GM12878 (cell line): ENCODE measurements at regions not wholly inside any gene's neighbourhood (a gene's known extent, or its start where the extent isn't known, plus 50 kb on each side); places are given as distances from the start of the nearest gene placed in this dataset.

Experiments used
- ATAC-seq: fragments of 200-7000 bp; cut with Tn5 transposase; 3 replicates; pipeline ENCODE4 v1.9.1; 2020; ENCODE audit warnings: mild to moderate bottlenecking, moderate library complexity
- BruUV-seq: library from RNA; stranded (reverse); fragments of 400-500 nt; replicated peaks from 2 replicates; lab custom pipeline; 2021; lab: Mats Ljungman, UMichigan
- CTCF ChIA-PET: fragments of 300-600 bp; sonication (Branson Sonifier 250); formaldehyde crosslinking; extraction: SDS; loops from one replicate; lab custom pipeline; 2021; ENCODE audit warnings: inconsistent platforms; lab: Yijun Ruan, JAX
- POLR2A ChIA-PET: fragments of 350-600 bp; formaldehyde crosslinking; extraction: SDS; loops from one replicate; lab custom pipeline; 2021; ENCODE audit warnings: inconsistent platforms; lab: Charles Lee
- RAD21 ChIA-PET: fragments of 300-600 bp; sonication (Branson Sonifier 250); formaldehyde crosslinking; loops from one replicate; lab custom pipeline; 2023; ENCODE audit warnings: antibody characterized with exemption; ENCODE audit not compliant: unreplicated experiment; lab: Charles Lee
- SMC1A ChIA-PET: fragments of 300-600 bp; sonication (Branson Sonifier 250); formaldehyde crosslinking; loops from one replicate; lab custom pipeline; 2023; ENCODE audit not compliant: unreplicated experiment, uncharacterized antibody; lab: Charles Lee
- DNase-seq: peaks from one replicate; pipeline ENCODE4 v3.0.0-alpha.2; 2011; ENCODE audit warnings: low read depth, low spot score
- FAIRE-seq: peaks from 3 replicates; lab custom pipeline; 2011; peaks lifted over from hg19 to GRCh38; lab: Jason Lieb, UNC
- H2AFZ ChIP-seq: 2 replicates; pipeline ENCODE4 v1.6.0; 2011; ENCODE audit warnings: low read depth, low read length, control low read depth; ENCODE audit not compliant: control insufficient read depth
- H3K27ac ChIP-seq: 2 replicates; pipeline ENCODE4 v1.5.1; 2011; ENCODE audit warnings: control low read depth; ENCODE audit not compliant: control insufficient read depth, insufficient read depth
- H3K27me3 ChIP-seq, 2 experiments: replicated peaks in 1 of 2; 2 replicates each; pipeline versions ENCODE4 v1.6.0 to v1.6.1; 2011; ENCODE audit warnings: low read length in 1 of 2; ENCODE audit not compliant: control insufficient read depth in 2 of 2, insufficient read depth in 2 of 2
- H3K36me3 ChIP-seq, 2 experiments: 2 replicates each; pipeline ENCODE4 v1.5.1; 2011; ENCODE audit warnings: low read length in 1 of 2; ENCODE audit not compliant: control insufficient read depth in 2 of 2, insufficient read depth in 2 of 2
- H3K4me1 ChIP-seq: 2 replicates; pipeline ENCODE4 v1.6.1; 2011; ENCODE audit warnings: mild to moderate bottlenecking, low read length, moderate library complexity, mixed read lengths; ENCODE audit not compliant: control insufficient read depth, insufficient read depth
- H3K4me2 ChIP-seq: 2 replicates; pipeline ENCODE4 v1.6.0; 2011; ENCODE audit warnings: control low read depth; ENCODE audit not compliant: control insufficient read depth, insufficient read depth
- H3K4me3 ChIP-seq: fragments of 200-600 bp; sonication (generic); 2 replicates; pipeline ENCODE4 v1.5.1; 2016
- H3K79me2 ChIP-seq: 2 replicates; pipeline ENCODE4 v1.6.0; 2011; ENCODE audit warnings: low read length; ENCODE audit not compliant: control insufficient read depth, insufficient read depth
- H3K9ac ChIP-seq: 2 replicates; pipeline ENCODE4 v1.8.0; 2011; ENCODE audit warnings: low read length, control low read depth, mixed read lengths; ENCODE audit not compliant: control insufficient read depth, insufficient read depth
- H3K9me3 ChIP-seq: replicated peaks from 3 replicates; pipeline ENCODE4 v1.5.1; 2011; ENCODE audit warnings: mild to moderate bottlenecking, low read length; ENCODE audit not compliant: control insufficient read depth, insufficient read depth
- H4K20me1 ChIP-seq: 2 replicates; pipeline ENCODE4 v1.6.0; 2011; ENCODE audit not compliant: control insufficient read depth, insufficient read depth
- BRCA1 ChIP-seq: IDR thresholded peaks from 2 replicates; pipeline ENCODE4 v1.6.1; 2011; ENCODE audit warnings: low read depth, low read length, improper control_type of control experiment
- ESRRA ChIP-seq: IDR thresholded peaks from 2 replicates; pipeline ENCODE4 v1.6.1; 2012; ENCODE audit warnings: mild to moderate bottlenecking, low read length, improper control_type of control experiment
- GATAD2B ChIP-seq: fragments of 450-650 bp; conservative IDR thresholded peaks from 2 replicates; pipeline ENCODE4 v1.6.1; 2017; ENCODE audit warnings: low read depth, mild to moderate bottlenecking, moderate library complexity
- HDGF ChIP-seq: fragments of 450-650 bp; IDR thresholded peaks from 2 replicates; pipeline ENCODE4 v1.6.1; 2016; ENCODE audit warnings: antibody characterized with exemption
- MTA3 ChIP-seq: IDR thresholded peaks from 2 replicates; pipeline ENCODE4 v1.6.1; 2012; ENCODE audit warnings: low read length, inconsistent platforms, borderline replicate concordance
- MXI1 ChIP-seq: fragments of 150-350 bp; IDR thresholded peaks from 2 replicates; pipeline ENCODE4 v1.6.1; 2011; ENCODE audit warnings: low read depth, mild to moderate bottlenecking, inconsistent platforms, low read length, improper control_type of control experiment
- NFYB ChIP-seq: IDR thresholded peaks from 2 replicates; pipeline ENCODE4 v1.6.1; 2011; ENCODE audit warnings: low read depth, mild to moderate bottlenecking, low read length, improper control_type of control experiment, moderate library complexity; ENCODE audit not compliant: insufficient read depth
- NR2C2 ChIP-seq: IDR thresholded peaks from 2 replicates; pipeline ENCODE4 v1.6.1; 2011; ENCODE audit warnings: borderline replicate concordance, low read depth; ENCODE audit not compliant: control insufficient read depth, insufficient read length
- RELB ChIP-seq: fragments of 450-650 bp; IDR thresholded peaks from 2 replicates; pipeline ENCODE4 v1.6.1; 2017; ENCODE audit warnings: low read depth, mild to moderate bottlenecking, moderate library complexity
- RFX5 ChIP-seq: IDR thresholded peaks from 2 replicates; pipeline ENCODE4 v1.6.1; 2011; ENCODE audit warnings: low read depth, low read length, improper control_type of control experiment
- SP1 ChIP-seq: IDR thresholded peaks from one replicate; pipeline ENCODE4 v1.6.1; 2011; ENCODE audit warnings: low read depth, low read length
- TCF3 ChIP-seq: IDR thresholded peaks from 2 replicates; pipeline ENCODE4 v1.6.1; 2012; ENCODE audit warnings: low read depth, mild to moderate bottlenecking, low read length, borderline replicate concordance; ENCODE audit not compliant: insufficient read depth
- ZBTB4 ChIP-seq: fragments of 450-650 bp; formaldehyde crosslinking; IDR thresholded peaks from 2 replicates; pipeline ENCODE4 v1.4.0; 2022; ENCODE audit warnings: mild to moderate bottlenecking, moderate library complexity
- WGBS: methylation state at CpG from one replicate; pipeline ENCODE4 v1.1.6; 2016; ENCODE audit warnings: low lambda C conversion rate; ENCODE audit not compliant: insufficient replicate concordance, insufficient coverage; ENCODE audit errors: missing lambda C conversion rate; 5-methylcytosine and 5-hydroxymethylcytosine counted together
- in situ Hi-C: fragments of 300-500 bp; cut with MboI; formaldehyde crosslinking; loops from 9 replicates; pipeline ENCODE4 v1.14.3; 2018; ENCODE audit warnings: mixed read lengths
- intact Hi-C: fragments of 100-400 bp; cut with micrococcal nuclease; formaldehyde crosslinking; loops from one replicate; pipeline ENCODE4 v1.14.2; 2022; ENCODE audit not compliant: unreplicated experiment

GRCh38 chr1:99472893-99473292 is 173.0 kb upstream of the PALMD start:
- no peak for FAIRE-seq
- POLR2A ChIA-PET = no interaction called here
- SMC1A ChIA-PET = interaction anchor here (0.7 to 1.4 kb wide), 3 partner anchors 8 to 16 kb away, joined by 3 to 5 read pairs (median 3); no protein-coding TSS in a partner anchor
- no peaks in the 10 kb centered on the region for H3K9me3 ChIP-seq
- no peak overlapping the region for H3K4me3 ChIP-seq
- no peaks in the 10 kb centered on the region for H3K36me3 ChIP-seq
- H3K79me2 ChIP-seq = no peaks in the 10 kb centered on the region
- CTCF ChIA-PET = interaction anchor here (0.7 to 2.8 kb wide), 3 partner anchors 7 to 58 kb away, joined by 3 to 8 read pairs (median 3); no protein-coding TSS in a partner anchor
- no peak overlapping the region for H3K4me2 ChIP-seq
- TF ChIP-seq SP1 (no peak), TCF3 (no peak), HDGF (no peak), MTA3 (no peak), GATAD2B (no peak), ESRRA (no peak), RELB (no peak), RFX5 (no peak), MXI1 (no peak), NR2C2 (no peak), ZBTB4 (no peak), NFYB (no peak), BRCA1 (no peak)
- H2AFZ ChIP-seq = no peak overlapping the region
- no peak for ATAC-seq
- no peak for DNase-seq
- no peak overlapping the region for H3K27ac ChIP-seq
- in situ Hi-C loops = loop anchor here (10.0 kb wide), 1 partner anchor 298 kb away; no protein-coding TSS in a partner anchor
- RAD21 ChIA-PET = no interaction called here
- WGBS = 33% methylated on average over 4 of the region's 4 CpGs
- no peaks in the 10 kb centered on the region for H3K27me3 ChIP-seq
- H4K20me1 ChIP-seq = no peaks in the 10 kb centered on the region
- no peak overlapping the region for H3K9ac ChIP-seq
- intact Hi-C loops = no loop called here
- no peaks in the 10 kb centered on the region for H3K4me1 ChIP-seq
- no TSS peak for BruUV-seq
